ENCODE measurements at regions not wholly inside any gene's neighbourhood (a gene's known extent, or its start where the extent isn't known, plus 50 kb on each side); places are given as distances from the start of the nearest gene placed in this dataset.

DNA sequence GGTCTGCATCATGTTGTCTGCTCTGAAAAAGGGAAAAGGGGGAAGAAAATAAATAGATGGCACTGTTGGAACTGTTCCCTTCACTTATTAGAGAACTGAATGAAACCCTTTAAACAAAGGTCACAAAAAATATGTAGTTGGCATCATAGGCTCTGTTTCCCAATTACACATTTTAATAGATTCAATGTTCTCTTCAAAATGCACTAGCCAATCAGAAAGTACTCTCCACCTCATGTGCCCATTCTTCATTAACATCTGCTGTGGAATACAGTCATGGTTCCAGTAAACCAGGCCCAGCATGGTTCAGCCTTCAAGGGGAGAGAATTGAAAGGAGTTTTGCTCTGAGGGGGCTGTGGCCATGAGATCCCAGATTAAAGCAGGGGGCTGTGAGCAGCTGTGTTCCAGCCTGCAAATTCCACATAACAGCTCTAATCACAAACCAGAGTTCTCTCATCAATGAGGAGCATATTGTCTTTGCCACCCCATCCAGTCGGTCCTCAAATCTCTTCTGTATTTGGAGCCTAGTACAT, 165.9 kb upstream of the CREB1 start:
- Histone ChIP-seq H2AK5ac (ENCODE audit: low read depth, low read length) (no peak overlapping the region), H3K79me1 (ENCODE audit: low read depth in 1 of 2, low read length in 2 of 2) (no peaks in the 10 kb centered on the region), H4K20me1 (ENCODE audit: insufficient read depth, low read length) (no peaks in the 10 kb centered on the region), H3K14ac (replicated peaks; ENCODE audit: low read depth, low read length) (no peak overlapping the region), H3K9me3 (ENCODE audit: control insufficient read depth, insufficient read depth, low read length) (no peaks in the 10 kb centered on the region), H3K4ac (ENCODE audit: low read depth, low read length) (no peak overlapping the region), H3K4me1 (ENCODE audit: control insufficient read depth, insufficient read depth, low read length) (no peaks in the 10 kb centered on the region), H3K4me2 (ENCODE audit: low read depth, low read length) (no peak overlapping the region), H3K23ac (ENCODE audit: low read depth, low read length) (no peak overlapping the region), H4K91ac (ENCODE audit: insufficient read depth, low read depth, low read length) (no peak overlapping the region), H3K9me1 (ENCODE audit: insufficient read depth, low read length) (no peaks in the 10 kb centered on the region), H2AK9ac (replicated peaks; ENCODE audit: low read depth, low read length, poor library complexity) (no peak overlapping the region), H3K4me3 (ENCODE audit: insufficient read depth, low read depth, low read length) (no peak overlapping the region), H4K5ac (ENCODE audit: low read depth, low read length) (no peak overlapping the region), H3K18ac (ENCODE audit: low read depth, low read length) (no peak overlapping the region), H3K9ac (ENCODE audit: low read depth, low read length) (no peak overlapping the region), H3K27me3 (ENCODE audit: control insufficient read depth, insufficient read depth, low read length) (no peaks in the 10 kb centered on the region), H2BK20ac (ENCODE audit: low read depth, low read length) (no peak overlapping the region), H4K8ac (ENCODE audit: low read depth in 2 of 2, low read length in 2 of 2) (no peak overlapping the region), H2BK15ac (ENCODE audit: low read depth, low read length) (no peak overlapping the region), H3K36me3 (ENCODE audit: control insufficient read depth, insufficient read depth, low read length) (no peaks in the 10 kb centered on the region), H2AFZ (replicated peaks; ENCODE audit: low read length, poor library complexity) (no peak overlapping the region), H3K56ac (ENCODE audit: extremely low read depth, insufficient read depth, low read length) (no peak overlapping the region), H3K27ac (ENCODE audit: insufficient read depth, low read length) (no peak overlapping the region), H2BK120ac (ENCODE audit: low read depth, low read length) (no peak overlapping the region), H2BK5ac (ENCODE audit: low read depth, low read length, poor library complexity, severe bottlenecking) (no peak overlapping the region)
- POLR2A ChIA-PET (ENCODE audit: unreplicated experiment), result no interaction called here
- dilution Hi-C loops (cut with HindIII; ENCODE audit: low sequenced_read_pairs, unreplicated experiment) (no loop called here), intact Hi-C loops (cut with micrococcal nuclease) (no loop called here), in situ Hi-C loops (cut with MboI; ENCODE audit: low sequenced_read_pairs) (no loop called here)
- BruUV-seq (replicated peaks), result no TSS peak
- no CpG with 5 or more reads among the region's 1 CpG for WGBS, 2 experiments (ENCODE audit: extremely low coverage in 2 of 2, insufficient read length in 1 of 2)
- no peak for ATAC-seq (ENCODE audit: low read depth)
- TF ChIP-seq, protein P1, sequence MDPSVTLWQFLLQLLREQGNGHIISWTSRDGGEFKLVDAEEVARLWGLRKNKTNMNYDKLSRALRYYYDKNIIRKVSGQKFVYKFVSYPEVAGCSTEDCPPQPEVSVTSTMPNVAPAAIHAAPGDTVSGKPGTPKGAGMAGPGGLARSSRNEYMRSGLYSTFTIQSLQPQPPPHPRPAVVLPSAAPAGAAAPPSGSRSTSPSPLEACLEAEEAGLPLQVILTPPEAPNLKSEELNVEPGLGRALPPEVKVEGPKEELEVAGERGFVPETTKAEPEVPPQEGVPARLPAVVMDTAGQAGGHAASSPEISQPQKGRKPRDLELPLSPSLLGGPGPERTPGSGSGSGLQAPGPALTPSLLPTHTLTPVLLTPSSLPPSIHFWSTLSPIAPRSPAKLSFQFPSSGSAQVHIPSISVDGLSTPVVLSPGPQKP (IDR thresholded peaks at IDR 0.05; ENCODE audit: borderline replicate concordance, low read depth, low read length), result no peak
- TF ChIP-seq MAZ (IDR thresholded peaks at IDR 0.05; ENCODE audit: borderline replicate concordance, low read depth, low read length), result no peak
- TF ChIP-seq, protein P2, sequence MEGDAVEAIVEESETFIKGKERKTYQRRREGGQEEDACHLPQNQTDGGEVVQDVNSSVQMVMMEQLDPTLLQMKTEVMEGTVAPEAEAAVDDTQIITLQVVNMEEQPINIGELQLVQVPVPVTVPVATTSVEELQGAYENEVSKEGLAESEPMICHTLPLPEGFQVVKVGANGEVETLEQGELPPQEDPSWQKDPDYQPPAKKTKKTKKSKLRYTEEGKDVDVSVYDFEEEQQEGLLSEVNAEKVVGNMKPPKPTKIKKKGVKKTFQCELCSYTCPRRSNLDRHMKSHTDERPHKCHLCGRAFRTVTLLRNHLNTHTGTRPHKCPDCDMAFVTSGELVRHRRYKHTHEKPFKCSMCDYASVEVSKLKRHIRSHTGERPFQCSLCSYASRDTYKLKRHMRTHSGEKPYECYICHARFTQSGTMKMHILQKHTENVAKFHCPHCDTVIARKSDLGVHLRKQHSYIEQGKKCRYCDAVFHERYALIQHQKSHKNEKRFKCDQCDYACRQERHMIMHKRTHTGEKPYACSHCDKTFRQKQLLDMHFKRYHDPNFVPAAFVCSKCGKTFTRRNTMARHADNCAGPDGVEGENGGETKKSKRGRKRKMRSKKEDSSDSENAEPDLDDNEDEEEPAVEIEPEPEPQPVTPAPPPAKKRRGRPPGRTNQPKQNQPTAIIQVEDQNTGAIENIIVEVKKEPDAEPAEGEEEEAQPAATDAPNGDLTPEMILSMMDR (conservative IDR thresholded peaks at IDR 0.05; ENCODE audit: low read depth, low read length), result no peak
- no peak for TF ChIP-seq MXI1 (IDR thresholded peaks at IDR 0.05; ENCODE audit: borderline replicate concordance, low read depth, low read length)
- TF ChIP-seq BHLHE40 (IDR thresholded peaks at IDR 0.05; ENCODE audit: low read depth, low read length), result no peak
- TF ChIP-seq FOS (IDR thresholded peaks at IDR 0.05; ENCODE audit: low read depth, low read length), result no peak
- CTCF ChIA-PET, result no interaction called here
- no peak for DNase-seq

Measured in IMR-90 (cell line).